GM12891 (cell line): ENCODE measurements at regions not wholly inside any gene's neighbourhood (a gene's known extent, or its start where the extent isn't known, plus 50 kb on each side); places are given as distances from the start of the nearest gene placed in this dataset.

Source experiments
- PAX5 ChIP-seq: IDR thresholded peaks from 2 replicates; pipeline ENCODE4 v1.6.1; 2011; ENCODE audit warnings: low read length, moderate library complexity, mild to moderate bottlenecking; ENCODE audit not compliant: insufficient read depth, severe bottlenecking
- POLR2A ChIP-seq: IDR thresholded peaks from 2 replicates; pipeline ENCODE4 v1.6.1; 2011; ENCODE audit warnings: low read depth, low read length, control low read depth
- POLR2AphosphoS5 ChIP-seq: IDR thresholded peaks from 2 replicates; pipeline ENCODE4 v1.6.1; 2011; ENCODE audit warnings: low read depth, low read length, control low read depth
- TAF1 ChIP-seq: IDR thresholded peaks from 2 replicates; pipeline ENCODE4 v1.6.1; 2011; ENCODE audit warnings: low read depth, low read length, control low read depth

GRCh38 chr5:91742550-91742949, 359.4 kb upstream of the ARRDC3 start:
- TF ChIP-seq POLR2A (no peak), POLR2AphosphoS5 (no peak), PAX5 (no peak), TAF1 (no peak)
